Fibroblast of the aortic adventitia (primary cell): ENCODE measurements at regions not wholly inside any gene's neighbourhood (a gene's known extent, or its start where the extent isn't known, plus 50 kb on each side); places are given as distances from the start of the nearest gene placed in this dataset.
A peak's percentile ranks its signal among the peaks of the same experiment; 100 is the strongest.

Experiments used
- DNase-seq: peaks from one replicate; pipeline ENCODE4 v3.0.0-alpha.2; 2010; ENCODE audit warnings: low read depth
- H3K4me3 ChIP-seq: 2 replicates; pipeline ENCODE4 v1.5.1; 2011; ENCODE audit warnings: low read depth, mild to moderate bottlenecking, control low read depth, low read length, moderate library complexity
- CTCF ChIP-seq: IDR thresholded peaks from 2 replicates; pipeline ENCODE4 v1.5.1; 2011; ENCODE audit warnings: mild to moderate bottlenecking, low read length, control low read depth, inconsistent platforms; ENCODE audit not compliant: insufficient read depth

GRCh38 chr12:119245904-119246494 is 67.3 kb downstream of the HSPB8 start:
- DNase-seq = peak; percentile 2
- no peak overlapping the region for H3K4me3 ChIP-seq
- TF ChIP-seq CTCF = no peak

- no peak overlapping the region for H3K4me3 ChIP-seq
- no peak for TF ChIP-seq CTCF
- no peak for DNase-seq
These were observed 68.4 kb downstream of the HSPB8 start for GRCh38 chr12:119247007-119247719.

- no peak for DNase-seq
- H3K4me3 ChIP-seq = no peak overlapping the region
- TF ChIP-seq CTCF = no peak
These were observed 69.0 kb downstream of the HSPB8 start for GRCh38 chr12:119247720-119248043.

GRCh38 chr12:119249383-119250155 is 70.8 kb downstream of the HSPB8 start:
- no peak for DNase-seq
- no peak for TF ChIP-seq CTCF
- no peak overlapping the region for H3K4me3 ChIP-seq

GRCh38 chr12:119255314-119255713 is 76.6 kb downstream of the HSPB8 start:
- DNase-seq = no peak
- TF ChIP-seq CTCF = no peak
- no peak overlapping the region for H3K4me3 ChIP-seq

GRCh38 chr12:119258149-119258548 is 76.4 kb upstream of the CCDC60 start:
- H3K4me3 ChIP-seq = no peak overlapping the region
- DNase-seq = no peak
- no peak for TF ChIP-seq CTCF
